IPS-18c (cell line): ENCODE measurements at regions not wholly inside any gene's neighbourhood (a gene's known extent, or its start where the extent isn't known, plus 50 kb on each side); places are given as distances from the start of the nearest gene placed in this dataset.
"Not testable (repeated sequence)": the region's sequence is repeated elsewhere in the genome, so short reads cannot be mapped to it uniquely, and the experiment has no call there.

ENCODE experiments used
- H3K4me3 ChIP-seq: 2 replicates; pipeline ENCODE4 v1.7.0; 2013; ENCODE audit warnings: low read depth, mild to moderate bottlenecking, low read length, moderate library complexity; ENCODE audit not compliant: insufficient read depth
- H3K9me3 ChIP-seq: one replicate; pipeline ENCODE4 v1.6.1; 2013; ENCODE audit warnings: mild to moderate bottlenecking, low read length, moderate library complexity; ENCODE audit not compliant: control insufficient read depth, insufficient read depth

GRCh38 chr20:48372851-48373554 is 454.8 kb downstream of the PREX1 start:
- not testable (repeated sequence) for H3K9me3 ChIP-seq, H3K4me3 ChIP-seq

GRCh38 chr20:48371211-48371610 is 456.6 kb downstream of the PREX1 start:
- H3K9me3 ChIP-seq, result peaks cover 4% of the 10 kb centered on the region
- no peak overlapping the region for H3K4me3 ChIP-seq

GRCh38 chr20:48368580-48369021 is 459.2 kb downstream of the PREX1 start:
- H3K4me3 ChIP-seq, H3K9me3 ChIP-seq: not testable (repeated sequence)

- H3K4me3 ChIP-seq, result not testable (repeated sequence)
These were observed 460.0 kb downstream of the PREX1 start for GRCh38 chr20:48367541-48368358.

GRCh38 chr20:48366230-48366629 is 461.6 kb downstream of the PREX1 start:
- H3K9me3 ChIP-seq, result peaks cover 6% of the 10 kb centered on the region
- no peak overlapping the region for H3K4me3 ChIP-seq

More at GRCh38 chr20:48367541-48368358, 460.0 kb downstream of the PREX1 start:
- H3K9me3 ChIP-seq, result not testable (repeated sequence)

GRCh38 chr20:48364688-48365421 is 462.9 kb downstream of the PREX1 start:
- no peak overlapping the region for H3K4me3 ChIP-seq
- peaks cover 6% of the 10 kb centered on the region for H3K9me3 ChIP-seq

GRCh38 chr20:48364055-48364454 is 463.7 kb downstream of the PREX1 start:
- no peak overlapping the region for H3K4me3 ChIP-seq
- H3K9me3 ChIP-seq, result peaks cover 6% of the 10 kb centered on the region

GRCh38 chr20:48360342-48360975 is 467.3 kb downstream of the PREX1 start:
- Histone ChIP-seq H3K4me3 (no peak overlapping the region), H3K9me3 (peaks cover 2% of the 10 kb centered on the region)

GRCh38 chr20:48359692-48360341 is 468.0 kb downstream of the PREX1 start:
- H3K9me3 ChIP-seq, result peaks cover 2% of the 10 kb centered on the region
- no peak overlapping the region for H3K4me3 ChIP-seq

GRCh38 chr20:48359055-48359390 is 468.8 kb downstream of the PREX1 start:
- H3K9me3 ChIP-seq, H3K4me3 ChIP-seq: not testable (repeated sequence)

GRCh38 chr20:48358176-48359054 is 469.4 kb downstream of the PREX1 start:
- H3K9me3 ChIP-seq, result peaks cover 7% of the 10 kb centered on the region
- no peak overlapping the region for H3K4me3 ChIP-seq

GRCh38 chr20:48357714-48358113 is 470.1 kb downstream of the PREX1 start:
- H3K9me3 ChIP-seq, result peaks cover 5% of the 10 kb centered on the region
- no peak overlapping the region for H3K4me3 ChIP-seq

- Histone ChIP-seq H3K9me3 (peaks cover 5% of the 10 kb centered on the region), H3K4me3 (no peak overlapping the region)
These were observed 472.9 kb downstream of the PREX1 start for GRCh38 chr20:48354903-48355302.

GRCh38 chr20:48354320-48354876 is 473.4 kb downstream of the PREX1 start:
- H3K9me3 ChIP-seq, result peaks cover 5% of the 10 kb centered on the region
- H3K4me3 ChIP-seq, result no peak overlapping the region

GRCh38 chr20:48352628-48353027 is 475.2 kb downstream of the PREX1 start:
- no peak overlapping the region for H3K4me3 ChIP-seq
- H3K9me3 ChIP-seq, result peaks cover 5% of the 10 kb centered on the region

GRCh38 chr20:48352042-48352441 is 475.8 kb downstream of the PREX1 start:
- Histone ChIP-seq H3K9me3 (peaks cover 5% of the 10 kb centered on the region), H3K4me3 (no peak overlapping the region)
